Heart left ventricle (tissue), 16 donors: ENCODE measurements at regions not wholly inside any gene's neighbourhood (a gene's known extent, or its start where the extent isn't known, plus 50 kb on each side); places are given as distances from the start of the nearest gene placed in this dataset.

Experiments
- ATAC-seq, 4 donors: fragments of 200-7000 bp; cut with Tn5 transposase; one replicate each; pipeline ENCODE4 v1.9.1; 2020 to 2022; ENCODE audit warnings: moderate library complexity in 4 of 4, mild to moderate bottlenecking in 3 of 4, moderate number of reproducible peaks in 1 of 4
- DNase-seq, 5 donors: peaks; one replicate each; pipeline ENCODE4 v3.0.0-alpha.2; 2020
- H3K27ac ChIP-seq, 12 donors: fragments of 200-600 bp; sonication (generic) in 4 of 12; one replicate each; pipeline versions ENCODE4 v1.5.0 to v1.8.0; 2016 to 2022; ENCODE audit warnings: mild to moderate bottlenecking in 2 of 12
- H3K27me3 ChIP-seq, 9 donors: fragments of 200-600 bp; sonication (generic) in 2 of 9; one replicate each; pipeline versions ENCODE4 v1.5.1 to v1.8.0; 2016 to 2022; ENCODE audit warnings: mild to moderate bottlenecking in 3 of 9
- H3K36me3 ChIP-seq, 9 donors: fragments of 200-600 bp; sonication (generic) in 2 of 9; one replicate each; pipeline versions ENCODE4 v1.5.0 to v1.8.0; 2018 to 2022; ENCODE audit warnings: mild to moderate bottlenecking in 2 of 9
- H3K4me1 ChIP-seq, 12 donors: fragments of 200-600 bp; sonication (generic) in 4 of 12; one replicate each; pipeline versions ENCODE4 v1.5.0 to v1.8.0; 2016 to 2022; ENCODE audit warnings: mild to moderate bottlenecking in 3 of 12
- H3K4me3 ChIP-seq, 12 donors: fragments of 200-600 bp; sonication (generic) in 4 of 12; one replicate each; pipeline versions ENCODE4 v1.5.0 to v1.8.0; 2017 to 2022; ENCODE audit warnings: mild to moderate bottlenecking in 9 of 12, moderate library complexity in 4 of 12
- H3K9me3 ChIP-seq, 12 donors: fragments of 200-600 bp; sonication (generic) in 4 of 12; one replicate each; pipeline versions ENCODE4 v1.5.0 to v1.8.0; 2016 to 2022; ENCODE audit warnings: mild to moderate bottlenecking in 1 of 12
- CTCF ChIP-seq, 12 donors: fragments of 200-600 bp; sonication (generic) in 4 of 12; IDR thresholded peaks; one replicate each; pipeline versions ENCODE4 v1.5.0 to v1.8.0; 2018 to 2022; ENCODE audit warnings: antibody characterized with exemption in 12 of 12, mild to moderate bottlenecking in 5 of 12
- POLR2A ChIP-seq, 2 donors: fragments of 450-650 bp; IDR thresholded peaks; one replicate each; pipeline ENCODE4 v1.6.1; 2017; ENCODE audit warnings: antibody characterized with exemption in 2 of 2, mild to moderate bottlenecking in 2 of 2, moderate library complexity in 2 of 2
- WGBS, 4 donors: extraction: QIAGEN DNeasy Blood & Tissue Kit in 2 of 4; methylation state at CpG; one replicate each; pipeline versions ENCODE4 v1.1.5 to v1.1.7; 2013 to 2018; 5-methylcytosine and 5-hydroxymethylcytosine counted together
- intact Hi-C, 10 donors: fragments of 100-400 bp; cut with DNase I; formaldehyde crosslinking; loops; one replicate each; pipeline versions ENCODE4 v1.11.1 to v1.14.2; 2022
- donor health status: ischemic (EF 13 %, LVEDD 7.1; RV severe dilation, severe dysfunction).
- donor health status: healthy with polysubstance abuse.
- donor health status: DM: no; HTN: yes; CAD: no.
- donor health status: DM: no; HTN: no; CAD: no.
- donor health status: ischemic (EF 25% LVEDD 6.9; RV normal size, moderate dysfunction).
- donor health status: ischemic (EF 25% LVEDD 5.7; RV mildly dilated, moderate dysfunction).
- donor health status: healthy.
- donor health status: DM: yes; HTN: yes; CAD: no.
- donor health status: ischemic (EF 35%, LVEDD 5.7; RV mildly dilated, moderate dysfunction).
- donor health status: nonischemic (EF 11% LVEDD 7.7; RV severe dilation, severe dysfunction).
- donor health status: DM: yes; HTN: yes; CAD: no.
- donor health status: PGD.
- donor health status: ischemic (EF 29% LVEDD 5.4; RV normal size, mild dysfunction).
- donor health status: nonischemic (EF 23%, LVEDD 6.1; RV moderate dilation, normal function).

- WGBS, 4 donors: 94 to 97% (median 95%) methylated on average over 7 of the region's 7 CpGs
- Histone ChIP-seq H3K27ac (peak overlapping the region in 1 of 12 donors; percentile 63), H3K4me1 (peaks cover 0 to 86% (median 18%) of the 10 kb centered on the region in 12 donors), H3K36me3 (no peaks in the 10 kb centered on the region), H3K9me3 (no peaks in the 10 kb centered on the region), H3K27me3 (no peaks in the 10 kb centered on the region), H3K4me3 (no peak overlapping the region)
- intact Hi-C loops: no loop called here
- no peak for ATAC-seq
- no peak for DNase-seq
- TF ChIP-seq POLR2A (IDR thresholded peaks at IDR 0.05) (no peak), CTCF (IDR thresholded peaks at IDR 0.05) (no peak)
Measured at GRCh38 chr2:74036010-74036409, 51.3 kb downstream of the TET3 start.

- TF ChIP-seq POLR2A (IDR thresholded peaks at IDR 0.05) (no peak), CTCF (IDR thresholded peaks at IDR 0.05) (no peak)
- no peaks in the 10 kb centered on the region for H3K9me3 ChIP-seq
- peak overlapping the region in 1 of 12 donors; percentile 63 for H3K27ac ChIP-seq
- WGBS, 4 donors: 64 to 80% (median 73%) methylated on average over 4 of the region's 4 CpGs
- H3K27me3 ChIP-seq: no peaks in the 10 kb centered on the region
- H3K36me3 ChIP-seq: no peaks in the 10 kb centered on the region
- intact Hi-C loops: no loop called here
- peak in 1 of 4 donors; percentile 24 for ATAC-seq
- peaks cover 0 to 86% (median 12%) of the 10 kb centered on the region in 12 donors for H3K4me1 ChIP-seq
- no peak for DNase-seq
- peak overlapping the region in 1 of 12 donors; percentile 0 for H3K4me3 ChIP-seq
Measured at GRCh38 chr2:74036450-74037195, 51.9 kb downstream of the TET3 start.

- peak in 3 of 4 donors; percentile 54 to 75 (median 69) for ATAC-seq
- peaks cover 0 to 86% (median 8%) of the 10 kb centered on the region in 12 donors for H3K4me1 ChIP-seq
- no peaks in the 10 kb centered on the region for H3K27me3 ChIP-seq
- H3K4me3 ChIP-seq: peak overlapping the region in 1 of 12 donors; percentile 0
- no peak for TF ChIP-seq POLR2A (IDR thresholded peaks at IDR 0.05)
- TF ChIP-seq CTCF (IDR thresholded peaks at IDR 0.05): no peak
- H3K9me3 ChIP-seq: no peaks in the 10 kb centered on the region
- intact Hi-C loops: no loop called here
- WGBS, 4 donors: 67 to 82% (median 79%) methylated on average over 1 of the region's 1 CpG
- no peak for DNase-seq
- H3K36me3 ChIP-seq: no peaks in the 10 kb centered on the region
- peak overlapping the region in 1 of 12 donors; percentile 63 for H3K27ac ChIP-seq
Measured at GRCh38 chr2:74037379-74037860, 52.7 kb downstream of the TET3 start.

GRCh38 chr2:74039611-74040010 lies 54.9 kb downstream of the TET3 start:
- H3K27ac ChIP-seq: no peak overlapping the region
- WGBS, 4 donors: 49 to 75% (median 71%) methylated on average over 2 of the region's 2 CpGs
- no peaks in the 10 kb centered on the region for H3K27me3 ChIP-seq
- H3K4me1 ChIP-seq: peaks cover 0 to 72% (median 5%) of the 10 kb centered on the region in 12 donors
- intact Hi-C loops: no loop called here
- no peaks in the 10 kb centered on the region for H3K36me3 ChIP-seq
- no peaks in the 10 kb centered on the region for H3K9me3 ChIP-seq
- TF ChIP-seq CTCF (IDR thresholded peaks at IDR 0.05): no peak
- TF ChIP-seq POLR2A (IDR thresholded peaks at IDR 0.05): no peak
- no peak for DNase-seq
- ATAC-seq: no peak
- H3K4me3 ChIP-seq: no peak overlapping the region
